Stimulated activated CD8-positive, alpha-beta memory T cell treated with anti-CD3 and anti-CD28 coated beads, Interleukin-7, amount 100 ng/mL, for 48 hours (primary cell): ENCODE measurements at regions not wholly inside any gene's neighbourhood (a gene's known extent, or its start where the extent isn't known, plus 50 kb on each side); places are given as distances from the start of the nearest gene placed in this dataset.

Experiments
- DNase-seq, 2 donors: peaks; one replicate each; pipeline ENCODE4 v3.0.0-alpha.2; 2020; ENCODE audit warnings: low read depth in 1 of 2; ENCODE audit errors: extremely low read depth in 1 of 2

DNA sequence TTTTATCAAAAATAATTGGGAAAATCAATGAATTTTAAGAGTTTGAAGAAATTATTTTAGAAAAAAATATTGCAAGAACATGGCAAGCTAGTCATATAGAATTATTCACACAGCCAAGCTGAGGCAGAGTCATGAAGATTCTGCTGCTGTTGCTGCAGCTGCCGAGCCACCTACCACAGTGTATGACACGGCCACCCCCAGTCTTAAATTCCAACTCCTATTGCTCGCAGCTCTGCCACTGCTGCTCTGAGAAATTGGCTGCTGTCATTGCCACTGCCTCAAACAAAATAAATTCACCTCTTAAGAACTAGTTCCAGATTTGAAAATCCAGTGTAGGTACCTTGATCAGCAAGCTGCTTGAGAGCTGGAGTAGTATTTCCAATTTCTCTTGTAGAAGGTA, 1318.8 kb upstream of the ACO1 start:
- no peak for DNase-seq

DNA sequence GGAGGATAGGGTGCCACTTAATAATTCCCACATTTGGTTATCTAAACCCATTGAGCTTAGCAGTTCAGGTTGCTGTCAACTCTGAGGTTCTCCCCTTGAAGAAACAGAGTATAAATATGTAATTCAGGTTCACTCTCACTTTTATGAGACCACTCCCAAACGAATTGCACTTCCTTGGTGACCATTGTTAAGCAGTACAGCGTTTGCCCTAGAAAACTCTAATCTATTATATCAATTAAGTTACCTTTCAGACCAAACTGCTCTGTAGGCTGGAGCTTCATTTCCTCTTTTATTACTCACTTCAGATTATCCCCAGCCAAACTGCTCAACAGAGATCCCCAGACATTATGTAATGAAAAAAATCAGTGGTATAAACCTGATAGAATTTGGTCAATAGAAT, 1317.0 kb upstream of the ACO1 start:
- DNase-seq: no peak

DNA sequence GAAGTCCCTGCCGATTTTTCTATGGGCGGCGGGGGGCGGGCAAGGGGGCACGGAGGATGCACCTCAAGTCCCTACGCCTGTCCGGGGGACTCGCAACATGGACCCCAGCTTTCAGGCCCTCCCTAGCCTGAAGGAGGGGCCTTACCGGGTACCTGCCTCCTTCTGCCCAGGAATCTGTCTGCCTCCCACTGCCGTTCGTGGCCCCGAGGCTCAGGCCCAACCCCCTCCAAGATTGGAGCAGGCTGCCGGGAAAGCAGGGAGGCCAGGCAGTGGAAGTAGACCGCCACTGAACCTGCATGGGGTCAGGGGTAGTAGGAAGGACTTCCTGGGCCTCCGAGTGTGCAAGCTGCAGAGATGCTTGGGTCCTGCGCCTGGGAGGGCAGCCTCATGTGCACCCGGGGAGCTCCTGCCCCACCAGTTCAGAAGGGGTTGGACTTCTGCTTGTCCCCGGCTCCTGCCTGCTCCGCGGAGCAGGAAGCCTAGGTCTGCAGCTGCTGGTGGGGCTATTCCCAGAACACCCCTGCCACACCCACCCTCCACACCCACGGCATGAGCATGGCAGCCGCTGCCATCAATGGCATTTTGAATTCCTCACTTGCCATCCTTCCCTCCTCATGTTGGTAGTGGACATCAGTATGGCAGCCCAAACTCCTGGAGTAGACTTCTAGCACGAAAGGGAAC, 1312.7 kb upstream of the ACO1 start:
- DNase-seq: no peak

DNA sequence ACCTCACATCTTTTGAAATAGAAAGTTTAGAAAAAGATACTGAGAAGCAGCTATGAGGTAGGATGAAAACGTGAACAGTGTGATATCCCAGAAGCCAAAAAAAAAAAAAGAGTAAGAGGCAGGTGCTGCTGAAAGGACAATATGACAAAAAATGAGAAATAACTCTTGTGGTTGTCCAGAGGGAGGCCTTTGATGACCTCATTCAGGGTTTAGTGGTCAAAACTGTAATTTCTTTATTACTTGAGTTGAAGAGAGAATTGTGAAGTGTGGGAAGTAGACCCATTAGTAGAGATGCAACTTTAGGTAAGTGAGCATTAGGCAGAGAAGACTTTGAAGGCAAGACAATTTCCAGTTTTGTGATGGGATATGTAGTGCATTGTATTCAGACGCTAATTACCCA, 1306.3 kb upstream of the ACO1 start:
- DNase-seq: no peak

DNA sequence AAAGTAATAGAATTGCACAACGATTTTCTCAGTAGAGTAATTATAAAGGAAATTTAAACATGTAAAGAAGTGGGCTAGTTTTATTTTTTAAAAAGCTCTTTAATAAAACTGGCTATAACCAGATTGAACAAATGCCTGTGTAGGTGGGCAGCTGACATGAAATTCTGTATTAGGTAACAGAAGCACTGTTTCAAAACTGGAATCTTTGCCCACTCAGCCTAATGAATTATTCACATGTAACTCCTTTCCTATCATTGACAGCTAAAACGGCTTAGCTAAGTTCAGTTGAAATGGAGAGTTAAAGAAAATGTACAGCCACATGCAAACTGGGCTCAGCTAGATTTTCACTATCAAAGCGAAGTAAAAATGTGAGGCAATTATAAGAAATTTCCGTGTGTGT, 1300.1 kb upstream of the ACO1 start:
- no peak for DNase-seq

DNA sequence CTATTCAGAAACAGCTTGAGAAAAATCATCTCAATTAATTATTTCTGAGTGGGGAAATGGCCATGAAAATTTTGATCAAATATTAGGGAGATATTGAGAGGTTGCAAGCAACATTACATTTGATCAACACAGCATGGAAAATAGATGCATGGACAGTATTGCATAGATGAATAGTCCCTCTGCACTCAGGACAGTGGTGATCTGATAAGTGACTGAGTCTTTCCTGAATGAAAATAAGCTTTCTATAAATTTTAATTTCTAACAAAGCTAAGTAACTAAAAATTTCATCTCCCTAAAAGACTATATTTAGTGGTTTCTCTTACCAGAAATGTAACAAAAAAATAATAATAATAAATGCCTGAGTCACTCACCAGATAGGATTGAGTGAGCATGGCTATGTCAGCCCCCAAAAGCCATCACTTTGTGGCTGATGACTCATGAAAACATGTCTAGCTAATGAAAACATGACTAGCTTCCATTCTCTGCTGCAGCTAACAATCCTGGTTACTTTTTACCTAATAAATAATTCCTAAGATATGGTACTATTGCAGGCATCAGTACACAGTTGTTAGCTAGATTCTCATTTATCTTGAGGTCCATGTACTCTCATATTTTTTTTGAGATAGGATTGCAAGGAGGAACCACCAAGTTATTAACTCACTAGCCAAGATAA, 1294.8 kb upstream of the ACO1 start:
- no peak for DNase-seq

DNA sequence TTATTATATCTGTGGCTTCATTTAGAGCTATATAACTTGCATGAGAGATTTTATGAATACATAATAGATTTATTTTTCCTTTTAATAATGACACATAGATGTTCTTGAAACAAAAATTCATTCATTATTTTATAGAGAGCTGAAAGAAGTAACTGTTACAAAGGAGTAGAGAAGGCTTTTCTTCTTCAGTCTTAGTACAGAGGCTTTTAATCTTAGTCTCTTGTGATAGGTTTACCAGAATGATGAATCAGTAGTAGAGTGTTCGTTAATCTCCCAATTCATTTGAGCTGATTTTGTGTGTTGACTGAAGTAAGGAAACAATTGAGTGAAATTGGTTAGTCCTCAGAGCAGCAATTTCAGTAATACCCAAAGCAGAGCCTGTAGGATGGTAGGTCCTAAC, 1284.1 kb upstream of the ACO1 start:
- DNase-seq: no peak

DNA sequence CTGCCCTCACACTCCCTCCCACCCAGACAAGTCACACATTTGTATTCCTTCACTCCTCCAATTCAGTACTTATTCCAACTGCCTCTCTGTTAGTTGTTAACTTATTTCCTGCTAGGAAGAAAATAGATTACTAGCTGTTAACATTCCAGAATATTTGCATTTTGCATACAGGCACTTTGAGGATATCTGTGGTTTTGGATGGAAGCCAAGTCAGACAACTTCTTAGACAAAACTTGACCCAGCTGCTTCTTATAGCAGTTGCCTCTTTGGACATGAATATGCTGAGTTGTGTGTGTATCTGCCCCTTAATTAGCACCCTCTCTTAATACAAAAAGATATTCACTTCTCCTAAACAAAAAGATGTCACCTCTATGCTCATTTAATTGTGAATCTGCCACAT, 1280.6 kb upstream of the ACO1 start:
- no peak for DNase-seq

DNA sequence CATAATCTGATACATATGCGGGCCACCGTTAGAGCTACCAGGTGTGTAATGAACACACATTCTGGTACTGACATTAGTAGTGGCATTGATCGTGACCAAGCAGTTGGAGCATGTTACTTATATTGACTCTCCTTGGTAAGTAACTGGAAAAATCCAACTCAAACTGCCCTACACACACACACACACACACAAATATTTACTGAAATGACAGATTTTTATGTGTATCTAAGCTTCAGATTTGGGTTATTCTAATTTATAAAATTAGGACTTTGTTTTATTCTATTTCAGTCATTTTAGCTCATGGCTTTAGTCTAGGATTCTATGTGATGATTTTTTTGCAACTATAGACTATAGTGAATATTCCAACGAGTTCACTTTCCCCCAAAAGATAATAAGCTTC, 1280.2 kb upstream of the ACO1 start:
- DNase-seq: no peak

DNA sequence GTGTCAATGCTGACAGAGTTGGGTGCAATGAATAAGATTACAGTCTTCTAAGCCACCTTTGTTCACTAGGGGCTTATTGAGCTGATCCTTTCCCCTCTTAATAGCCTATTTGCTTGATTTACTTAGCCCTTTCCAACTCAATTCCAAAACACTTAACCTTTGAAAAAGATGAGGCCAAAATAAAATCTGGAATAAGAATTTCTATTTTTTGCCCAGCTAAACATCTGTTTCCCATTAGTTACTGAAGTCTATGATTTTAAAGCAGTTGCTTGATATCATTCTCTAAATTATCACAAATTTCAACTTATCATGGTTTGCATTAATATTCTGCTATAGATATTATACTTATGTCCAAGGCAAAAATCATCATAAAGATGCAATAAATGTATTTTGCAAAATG, 1272.0 kb upstream of the ACO1 start:
- no peak for DNase-seq

DNA sequence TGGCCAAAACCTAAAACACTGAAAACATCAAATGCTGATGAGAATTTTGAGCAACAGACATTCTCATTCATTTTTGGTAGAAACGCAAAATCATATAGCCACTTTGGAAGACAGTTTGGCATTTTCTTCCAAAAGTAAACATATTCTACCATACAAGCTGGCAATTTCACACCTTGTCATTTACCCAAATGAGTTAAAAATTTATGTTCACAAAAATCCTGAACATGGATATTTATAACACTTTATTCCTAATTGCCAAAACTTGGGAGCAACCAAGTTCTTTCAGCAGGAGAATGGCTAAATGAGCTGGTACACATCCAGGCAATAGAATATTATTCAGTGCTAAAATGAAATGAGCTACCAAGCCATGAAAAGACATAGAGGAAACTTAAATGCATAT, 1270.1 kb upstream of the ACO1 start:
- no peak for DNase-seq

DNA sequence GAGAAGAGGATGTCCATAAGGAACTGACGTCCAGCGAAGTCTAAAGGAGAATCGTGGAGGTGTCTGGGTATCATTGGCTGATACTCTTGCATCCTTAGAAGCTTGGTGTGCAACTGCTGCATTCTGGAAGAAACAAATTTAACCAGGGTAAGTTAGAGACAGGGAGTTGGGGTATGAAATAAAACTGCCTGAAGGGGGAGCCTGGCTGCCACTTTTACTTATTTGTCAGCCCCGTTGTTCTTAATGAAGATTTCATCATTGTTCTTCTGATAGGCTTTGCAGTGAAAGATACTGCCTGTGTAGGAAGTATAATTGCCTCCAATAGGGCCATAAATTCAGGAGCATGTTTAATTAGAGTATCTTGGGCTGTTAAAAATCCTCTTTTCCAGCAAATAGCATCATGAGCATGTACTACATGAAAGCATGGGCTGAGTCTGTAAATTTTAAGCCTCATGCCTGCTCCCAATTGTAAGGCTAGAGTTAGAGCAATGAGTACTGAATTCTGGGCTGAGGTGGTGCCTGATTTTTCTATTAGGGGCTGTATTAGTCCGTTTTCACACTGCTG, 1264.5 kb upstream of the ACO1 start:
- DNase-seq: no peak

DNA sequence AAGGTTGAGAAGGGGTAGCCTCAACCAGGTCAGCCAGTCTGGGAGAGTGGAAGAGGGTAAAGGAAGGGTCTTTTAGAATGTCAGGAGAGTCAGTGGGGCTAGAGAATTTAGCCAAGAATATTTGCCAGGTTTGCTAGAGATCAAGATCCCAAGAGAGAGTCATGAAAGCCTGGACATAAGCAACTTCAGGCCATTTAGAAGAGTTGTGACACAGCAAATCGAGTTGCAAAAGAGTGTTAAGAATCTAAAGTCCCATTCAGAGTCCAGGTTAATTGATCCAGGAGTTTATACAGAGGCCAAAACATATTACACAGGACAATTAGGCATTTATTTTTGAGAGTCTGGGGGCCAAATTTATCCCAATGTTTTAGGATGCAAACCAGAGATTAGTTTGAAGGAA, 1260.1 kb upstream of the ACO1 start:
- no peak for DNase-seq

DNA sequence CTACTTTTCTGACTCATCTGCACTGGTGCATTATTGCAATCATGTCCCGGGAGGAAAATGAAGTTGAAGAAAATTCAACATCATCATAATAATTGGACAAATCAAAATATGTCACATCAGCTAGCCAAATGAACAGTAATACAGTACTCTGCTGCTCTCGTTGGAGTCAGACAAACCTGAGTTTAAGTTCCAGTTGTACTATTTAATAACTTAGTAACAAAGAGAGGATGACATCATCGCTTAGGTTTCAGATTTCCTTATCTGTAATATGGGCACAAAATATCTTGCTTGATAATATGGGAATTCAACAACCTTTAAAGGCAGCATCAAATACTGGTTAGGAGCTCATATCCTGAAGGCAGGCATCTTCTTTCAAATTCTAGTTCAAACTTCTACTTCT, 1248.9 kb upstream of the ACO1 start:
- DNase-seq: no peak

DNA sequence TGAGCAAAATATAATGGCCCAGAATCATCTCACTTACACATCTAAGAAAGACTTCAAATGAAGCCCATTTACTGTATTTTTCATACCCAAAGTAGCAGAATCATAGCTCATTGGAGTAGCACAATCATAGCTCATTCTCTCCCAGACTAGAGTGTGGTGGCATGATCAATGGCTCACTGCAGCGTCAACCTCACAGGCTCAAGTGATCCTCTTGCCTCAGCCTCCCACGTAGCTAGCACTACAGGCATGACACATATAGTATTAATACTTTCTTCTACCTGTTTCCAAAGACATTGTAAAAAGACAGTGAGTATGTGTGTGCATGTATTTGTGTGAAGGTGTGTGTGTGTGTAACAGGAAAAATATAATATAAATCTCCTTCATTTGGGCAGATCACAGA, 1247.9 kb upstream of the ACO1 start:
- DNase-seq: no peak

DNA sequence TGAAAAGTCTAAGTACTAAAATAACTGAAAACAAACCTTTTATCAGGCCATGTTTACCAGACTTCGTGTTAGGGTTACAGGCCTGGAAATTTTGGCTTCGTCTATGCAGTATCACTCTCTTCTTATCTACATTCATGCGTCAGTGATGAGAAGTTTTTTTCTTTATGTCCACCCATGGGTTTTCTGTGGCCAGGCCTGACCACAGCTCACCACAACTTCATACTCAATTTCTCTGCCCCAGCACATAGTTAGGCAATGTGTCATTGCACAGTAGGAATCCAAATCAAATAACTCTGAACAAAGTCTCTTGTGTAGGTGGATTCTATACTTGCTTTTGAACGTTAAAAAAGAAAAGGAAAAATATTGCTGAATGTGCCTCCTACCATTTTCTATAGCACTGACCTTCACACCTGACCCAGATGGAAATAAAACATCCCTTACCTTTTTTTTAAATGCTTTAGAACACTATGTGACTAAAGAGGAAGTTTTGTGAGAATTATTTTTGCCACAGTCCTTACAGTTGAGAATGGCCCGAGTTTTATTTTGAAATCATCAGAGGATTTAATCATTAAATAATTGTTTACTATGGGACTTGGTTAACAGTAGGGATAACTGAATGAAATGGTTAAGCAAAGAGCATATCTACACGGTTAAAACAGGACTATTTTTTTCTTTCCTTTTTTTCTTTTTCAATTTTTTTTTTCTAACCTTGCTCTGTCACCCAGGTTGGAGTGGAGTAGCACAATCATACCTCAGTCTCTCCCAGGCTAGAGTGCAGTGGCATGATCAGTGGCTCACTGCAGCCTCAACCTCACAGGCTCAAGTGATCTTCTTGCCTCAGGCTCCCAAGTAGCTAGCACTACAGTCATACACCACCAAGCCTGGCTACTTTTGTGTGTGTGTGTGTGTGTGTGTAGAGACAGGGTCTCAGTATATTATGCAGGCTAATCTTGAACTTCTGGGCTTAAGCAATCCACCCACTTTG, 1247.0 kb upstream of the ACO1 start:
- no peak for DNase-seq

DNA sequence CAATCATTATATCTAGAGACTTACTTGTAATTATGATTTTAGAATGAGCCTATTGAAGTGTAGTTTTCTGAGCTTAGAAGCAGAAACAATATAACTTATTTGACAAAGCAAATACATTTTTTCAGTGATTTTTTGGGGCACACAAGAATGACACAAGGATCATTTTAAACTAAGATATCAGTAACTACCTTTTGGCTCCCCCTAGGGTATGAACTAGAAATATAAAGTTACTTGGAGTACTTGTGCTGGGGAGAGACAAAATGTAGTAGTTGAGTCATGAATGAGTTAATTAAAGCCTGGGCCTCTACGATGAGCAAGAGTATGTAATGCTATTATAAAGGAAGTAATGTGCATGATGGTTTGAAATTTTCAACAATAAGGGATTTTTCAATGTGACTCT, 1244.1 kb upstream of the ACO1 start:
- no peak for DNase-seq

DNA sequence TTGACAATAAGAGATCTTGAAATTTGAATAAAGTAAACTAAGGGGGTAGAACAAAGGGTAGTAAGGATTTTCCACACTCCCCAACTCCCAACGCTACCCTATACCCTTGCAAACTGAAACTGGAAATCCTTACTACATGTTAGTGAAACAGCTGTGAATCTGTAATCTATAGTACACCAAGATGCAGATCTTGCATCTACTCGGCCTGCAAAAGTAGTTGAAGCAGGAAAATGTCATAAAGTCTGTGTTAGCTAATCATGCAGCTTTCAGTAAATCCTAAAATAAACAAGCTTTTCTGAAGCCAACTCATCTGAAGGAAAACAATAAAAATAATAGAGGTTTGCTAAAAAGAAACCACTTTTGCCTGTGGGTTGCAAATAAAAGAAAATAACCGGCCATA, 1242.0 kb upstream of the ACO1 start:
- no peak for DNase-seq

DNA sequence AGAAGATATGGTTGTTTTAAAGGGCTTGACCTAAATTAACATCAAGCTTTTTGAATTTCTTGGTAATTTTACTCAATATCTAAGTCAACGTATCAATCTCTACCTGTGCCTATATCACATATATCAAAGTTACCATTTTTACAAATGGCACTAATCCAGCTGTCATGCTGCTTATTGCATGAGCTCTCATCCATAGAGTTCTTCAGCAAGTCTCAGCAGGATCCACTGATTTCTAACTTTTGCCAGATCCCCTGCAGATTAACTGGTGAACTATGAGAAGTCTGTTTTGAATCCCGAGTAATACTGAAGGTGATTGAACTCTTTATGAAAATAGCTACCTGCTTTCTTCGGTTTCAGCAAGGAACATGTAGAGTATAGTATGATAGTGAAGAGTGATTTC, 1239.8 kb upstream of the ACO1 start:
- no peak for DNase-seq

DNA sequence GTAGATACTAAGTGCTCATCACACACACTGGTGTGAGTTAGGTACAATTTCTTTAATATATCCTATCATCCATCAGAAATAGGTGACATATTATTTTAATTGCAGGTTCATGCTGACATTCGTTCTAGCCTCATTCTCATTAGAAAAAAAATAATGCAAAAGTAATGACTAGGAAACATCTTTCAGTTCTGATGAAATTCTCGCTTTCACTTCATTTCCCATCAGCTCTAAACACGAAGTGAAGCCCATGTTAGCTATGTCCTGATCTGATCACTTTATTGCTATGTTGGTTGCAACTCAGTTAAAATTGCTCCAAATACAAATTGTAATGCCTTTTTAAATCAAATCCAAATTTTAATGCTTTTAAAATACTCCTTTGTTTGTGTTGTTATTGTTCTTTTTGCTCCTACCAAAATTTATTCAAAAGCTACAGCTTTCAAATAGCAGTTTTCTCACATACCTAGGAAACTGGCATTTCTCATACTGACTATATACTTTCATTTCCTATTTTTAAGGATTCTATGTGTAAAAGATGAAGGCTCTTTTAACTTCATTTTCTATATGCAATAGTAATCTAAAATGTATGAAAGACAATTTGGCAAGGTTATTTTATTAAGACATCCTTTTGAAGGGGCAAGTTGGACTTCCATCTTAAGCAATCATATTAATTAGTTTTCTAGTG, 1237.8 kb upstream of the ACO1 start:
- no peak for DNase-seq

DNA sequence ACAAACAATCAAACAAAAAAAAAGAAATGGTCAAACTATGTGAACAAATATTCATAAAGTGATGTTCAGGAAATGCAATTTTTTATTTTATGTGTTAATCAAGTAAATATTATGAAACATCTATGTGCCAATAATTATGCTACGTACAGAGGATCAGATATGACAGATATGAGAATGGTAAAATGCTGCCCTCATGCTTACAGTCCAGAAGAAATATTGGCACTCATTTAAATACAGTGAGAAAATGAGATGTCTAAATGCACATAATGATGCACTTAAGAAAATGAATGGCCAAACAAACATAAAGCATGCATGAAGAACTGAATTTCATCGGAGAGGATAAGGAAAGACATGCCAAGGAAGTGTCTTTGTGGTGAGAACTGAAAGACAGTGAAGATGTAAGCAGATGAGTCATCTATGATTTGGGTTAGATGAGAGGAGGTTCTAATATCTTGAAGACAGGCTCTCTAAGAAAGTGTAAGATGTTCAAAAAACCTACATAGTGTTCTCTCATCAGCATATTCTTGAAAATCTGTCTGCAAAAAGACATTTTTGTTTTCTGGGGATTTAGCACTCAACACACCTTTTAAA, 1231.1 kb upstream of the ACO1 start:
- no peak for DNase-seq
